Keratinocyte (primary cell): ENCODE measurements at regions not wholly inside any gene's neighbourhood (a gene's known extent, or its start where the extent isn't known, plus 50 kb on each side); places are given as distances from the start of the nearest gene placed in this dataset.

ENCODE experiments used
- DNase-seq: peaks from one replicate; pipeline ENCODE4 v3.0.0-alpha.2; 2011; ENCODE audit warnings: low read depth, missing footprints, low spot score
- FAIRE-seq: peaks from 2 replicates; lab custom pipeline; 2011; peaks lifted over from hg19 to GRCh38; lab: Jason Lieb, UNC
- H2AFZ ChIP-seq: 2 replicates; pipeline ENCODE4 v1.6.0; 2012; ENCODE audit warnings: low read length, control low read depth, inconsistent platforms; ENCODE audit not compliant: control insufficient read depth
- H3K27ac ChIP-seq: 2 replicates; pipeline ENCODE4 v1.5.1; 2011; ENCODE audit warnings: low read length; ENCODE audit not compliant: control insufficient read depth, insufficient read depth
- H3K27me3 ChIP-seq: 3 replicates; pipeline ENCODE4 v1.6.0; 2011; ENCODE audit warnings: low read length; ENCODE audit not compliant: control insufficient read depth, insufficient read depth; ENCODE audit errors: extremely low read depth
- H3K36me3 ChIP-seq, 2 experiments: 2 replicates in 1 of 2; 3 replicates in 1 of 2; pipeline ENCODE4 v1.5.1; 2011; ENCODE audit warnings: low read length in 2 of 2, mild to moderate bottlenecking in 1 of 2; ENCODE audit not compliant: control insufficient read depth in 2 of 2, insufficient read depth in 2 of 2; ENCODE audit errors: extremely low read depth in 1 of 2
- H3K4me1 ChIP-seq: 3 replicates; pipeline ENCODE4 v1.5.1; 2011; ENCODE audit warnings: low read length; ENCODE audit not compliant: control insufficient read depth, insufficient read depth; ENCODE audit errors: extremely low read depth
- H3K4me2 ChIP-seq: 3 replicates; pipeline ENCODE4 v1.6.0; 2011; ENCODE audit warnings: low read depth, low read length; ENCODE audit not compliant: control insufficient read depth, insufficient read depth; ENCODE audit errors: extremely low read depth
- H3K4me3 ChIP-seq, 3 experiments: fragments of 200-600 bp in 1 of 3; sonication (generic) in 1 of 3; 2 replicates in 2 of 3; 3 replicates in 1 of 3; pipeline ENCODE4 v1.5.1; 2011 to 2016; ENCODE audit warnings: low read length in 3 of 3, mild to moderate bottlenecking in 3 of 3, control low read depth in 2 of 3, inconsistent platforms in 1 of 3, low read depth in 1 of 3, mixed read lengths in 1 of 3, mixed run types in 1 of 3, moderate library complexity in 1 of 3; ENCODE audit not compliant: control insufficient read depth in 2 of 3, insufficient read depth in 2 of 3; ENCODE audit errors: extremely low read depth in 1 of 3
- H3K79me2 ChIP-seq: 2 replicates; pipeline ENCODE4 v1.6.0; 2012; ENCODE audit warnings: low read length; ENCODE audit not compliant: control insufficient read depth, insufficient read depth
- H3K9ac ChIP-seq: 3 replicates; pipeline ENCODE4 v1.6.0; 2011; ENCODE audit warnings: low read length; ENCODE audit not compliant: control insufficient read depth, insufficient read depth; ENCODE audit errors: extremely low read depth
- H3K9me1 ChIP-seq: 3 replicates; pipeline ENCODE4 v1.6.0; 2011; ENCODE audit warnings: low read length; ENCODE audit not compliant: control insufficient read depth, insufficient read depth; ENCODE audit errors: extremely low read depth
- H3K9me3 ChIP-seq: 2 replicates; pipeline ENCODE4 v1.5.1; 2012; ENCODE audit warnings: low read depth, low read length; ENCODE audit not compliant: control insufficient read depth
- H4K20me1 ChIP-seq: 3 replicates; pipeline ENCODE4 v1.6.0; 2011; ENCODE audit warnings: low read length; ENCODE audit not compliant: control insufficient read depth, insufficient read depth; ENCODE audit errors: extremely low read depth
- CTCF ChIP-seq, 3 experiments: IDR thresholded peaks in 1 of 3; conservative IDR thresholded peaks in 1 of 3; optimal IDR thresholded peaks in 1 of 3; 2 replicates in 2 of 3; 3 replicates in 1 of 3; pipeline versions ENCODE3 to v1.5.1; 2011; ENCODE audit warnings: low read length in 3 of 3, mild to moderate bottlenecking in 3 of 3, moderate library complexity in 2 of 3, control low read depth in 1 of 3, inconsistent platforms in 1 of 3; ENCODE audit not compliant: insufficient read depth in 2 of 3; ENCODE audit errors: extremely low read depth in 1 of 3
- EZH2 ChIP-seq: IDR thresholded peaks from one replicate; pipeline ENCODE4 v1.6.1; 2012; ENCODE audit warnings: inconsistent platforms, mild to moderate bottlenecking, low read length, moderate library complexity
- dilution Hi-C: fragments of 300-500 bp; cut with MboI; formaldehyde crosslinking; loops from one replicate; pipeline ENCODE4 v1.7.0; 2020; ENCODE audit warnings: low sequenced_read_pairs; ENCODE audit not compliant: extremely low pct_ligation_motif_present

GRCh38 chr7:89401099-89401498 is 605.6 kb upstream of the TEX47 start:
- H3K4me2 ChIP-seq, result no peak overlapping the region
- no peak for TF ChIP-seq CTCF (optimal IDR thresholded peaks at IDR 0.05 in 1 of 3, IDR thresholded peaks at IDR 0.05 in 1 of 3, conservative IDR thresholded peaks at IDR 0.05 in 1 of 3; ENCODE audit: extremely low read depth in 1 of 3, insufficient read depth in 2 of 3, low read length in 3 of 3)

GRCh38 chr7:89401690-89402089 is 606.2 kb upstream of the TEX47 start:
- Histone ChIP-seq H3K9ac (no peak overlapping the region), H3K36me3 (no peaks in the 10 kb centered on the region), H3K9me3 (no peaks in the 10 kb centered on the region), H3K4me3 (no peak overlapping the region), H4K20me1 (no peaks in the 10 kb centered on the region), H3K4me1 (no peaks in the 10 kb centered on the region), H3K79me2 (no peaks in the 10 kb centered on the region), H3K9me1 (no peaks in the 10 kb centered on the region), H3K27me3 (no peaks in the 10 kb centered on the region), H2AFZ (no peak overlapping the region), H3K27ac (no peak overlapping the region), H3K4me2 (no peak overlapping the region)
- dilution Hi-C loops, result no loop called here
- no peak for FAIRE-seq
- TF ChIP-seq CTCF (optimal IDR thresholded peaks at IDR 0.05 in 1 of 3, IDR thresholded peaks at IDR 0.05 in 1 of 3, conservative IDR thresholded peaks at IDR 0.05 in 1 of 3; ENCODE audit: extremely low read depth in 1 of 3, insufficient read depth in 2 of 3, low read length in 3 of 3) (no peak), EZH2 (no peak)
- no peak for DNase-seq

More at GRCh38 chr7:89401099-89401498, 605.6 kb upstream of the TEX47 start:
- no peak overlapping the region for H2AFZ ChIP-seq
- no peaks in the 10 kb centered on the region for H3K36me3 ChIP-seq
- H3K9ac ChIP-seq, result no peak overlapping the region
- H3K27me3 ChIP-seq, result no peaks in the 10 kb centered on the region
- no peaks in the 10 kb centered on the region for H3K79me2 ChIP-seq
- H3K27ac ChIP-seq, result no peak overlapping the region
- H3K9me3 ChIP-seq, result no peaks in the 10 kb centered on the region
- no peaks in the 10 kb centered on the region for H4K20me1 ChIP-seq
- DNase-seq (no peak), FAIRE-seq (no peak)
- no peak overlapping the region for H3K4me3 ChIP-seq
- H3K9me1 ChIP-seq, result no peaks in the 10 kb centered on the region
- dilution Hi-C loops, result no loop called here
- H3K4me1 ChIP-seq, result no peaks in the 10 kb centered on the region
